ENCODE measurements at regions not wholly inside any gene's neighbourhood (a gene's known extent, or its start where the extent isn't known, plus 50 kb on each side); places are given as distances from the start of the nearest gene placed in this dataset.

DNA sequence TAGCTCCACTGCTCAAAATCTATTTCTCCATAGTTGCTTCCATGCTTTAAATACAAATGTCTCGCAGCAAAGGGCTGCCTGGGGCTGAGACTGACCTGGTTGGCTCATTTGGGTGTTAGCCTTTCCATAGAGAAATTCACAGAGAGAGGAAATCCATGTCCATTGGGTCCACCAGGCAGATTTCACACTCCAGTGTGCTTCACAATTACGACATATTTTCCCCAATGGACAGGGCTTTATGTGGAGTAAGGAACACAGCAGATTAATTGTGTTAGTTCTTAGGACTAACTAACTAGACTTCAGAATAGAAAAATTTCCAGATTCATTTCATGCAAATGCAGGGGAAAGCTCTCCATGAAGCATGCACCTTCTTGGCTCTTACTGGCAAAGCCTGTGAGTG, 180.7 kb downstream of the FBXO15 start:
- peaks cover 8% of the 10 kb centered on the region for H3K9me3 Mint-ChIP-seq (ENCODE audit: low read depth)
- TF ChIP-seq, protein P1, sequence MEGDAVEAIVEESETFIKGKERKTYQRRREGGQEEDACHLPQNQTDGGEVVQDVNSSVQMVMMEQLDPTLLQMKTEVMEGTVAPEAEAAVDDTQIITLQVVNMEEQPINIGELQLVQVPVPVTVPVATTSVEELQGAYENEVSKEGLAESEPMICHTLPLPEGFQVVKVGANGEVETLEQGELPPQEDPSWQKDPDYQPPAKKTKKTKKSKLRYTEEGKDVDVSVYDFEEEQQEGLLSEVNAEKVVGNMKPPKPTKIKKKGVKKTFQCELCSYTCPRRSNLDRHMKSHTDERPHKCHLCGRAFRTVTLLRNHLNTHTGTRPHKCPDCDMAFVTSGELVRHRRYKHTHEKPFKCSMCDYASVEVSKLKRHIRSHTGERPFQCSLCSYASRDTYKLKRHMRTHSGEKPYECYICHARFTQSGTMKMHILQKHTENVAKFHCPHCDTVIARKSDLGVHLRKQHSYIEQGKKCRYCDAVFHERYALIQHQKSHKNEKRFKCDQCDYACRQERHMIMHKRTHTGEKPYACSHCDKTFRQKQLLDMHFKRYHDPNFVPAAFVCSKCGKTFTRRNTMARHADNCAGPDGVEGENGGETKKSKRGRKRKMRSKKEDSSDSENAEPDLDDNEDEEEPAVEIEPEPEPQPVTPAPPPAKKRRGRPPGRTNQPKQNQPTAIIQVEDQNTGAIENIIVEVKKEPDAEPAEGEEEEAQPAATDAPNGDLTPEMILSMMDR (IDR thresholded peaks at IDR 0.05) = no peak
- H3K36me3 Mint-ChIP-seq (ENCODE audit: low read depth) = no peaks in the 10 kb centered on the region
- DNase-seq (ENCODE audit: low spot score) = no peak
- no peak overlapping the region for H3K4me3 Mint-ChIP-seq (ENCODE audit: unreplicated experiment)
- no peak overlapping the region for H3K27ac Mint-ChIP-seq (ENCODE audit: unreplicated experiment)
- H3K4me1 Mint-ChIP-seq (ENCODE audit: low read depth) = no peaks in the 10 kb centered on the region
- H3K27me3 Mint-ChIP-seq (ENCODE audit: low read depth) = peaks cover 4% of the 10 kb centered on the region

GRCh38 chr18:73962256-73962655, 185.4 kb downstream of the FBXO15 start:
- no peak overlapping the region for H3K4me3 Mint-ChIP-seq (ENCODE audit: unreplicated experiment)
- H3K27ac Mint-ChIP-seq (ENCODE audit: unreplicated experiment) = no peak overlapping the region
- H3K27me3 Mint-ChIP-seq (ENCODE audit: low read depth) = peaks cover 4% of the 10 kb centered on the region
- H3K36me3 Mint-ChIP-seq (ENCODE audit: low read depth) = no peaks in the 10 kb centered on the region
- DNase-seq (ENCODE audit: low spot score) = no peak
- TF ChIP-seq, protein P1 (IDR thresholded peaks at IDR 0.05) = no peak
- H3K9me3 Mint-ChIP-seq (ENCODE audit: low read depth) = peaks cover 12% of the 10 kb centered on the region
- H3K4me1 Mint-ChIP-seq (ENCODE audit: low read depth) = no peaks in the 10 kb centered on the region

DNA sequence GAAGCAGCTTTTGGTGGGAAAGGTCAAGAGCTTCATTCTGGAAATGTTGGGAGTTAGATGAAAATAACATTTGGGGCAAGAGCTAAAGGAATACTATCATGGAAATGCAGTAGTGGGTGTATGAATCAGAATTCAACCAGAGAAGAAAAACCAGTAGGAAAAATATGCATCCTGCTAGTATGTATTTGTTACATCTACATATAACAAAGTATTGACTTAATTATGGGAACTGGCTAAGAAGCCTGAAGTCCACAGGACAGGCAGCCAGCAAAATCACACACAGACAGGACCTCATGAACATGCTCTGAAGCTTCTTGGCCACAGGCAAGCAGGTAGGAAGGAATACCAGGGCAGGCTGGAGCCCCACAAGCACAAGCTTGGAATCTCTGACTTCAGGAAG, 185.8 kb downstream of the FBXO15 start:
- Mint-ChIP-seq H3K4me3 (ENCODE audit: unreplicated experiment) (no peak overlapping the region), H3K4me1 (ENCODE audit: low read depth) (no peaks in the 10 kb centered on the region), H3K27me3 (ENCODE audit: low read depth) (peaks cover 4% of the 10 kb centered on the region), H3K36me3 (ENCODE audit: low read depth) (no peaks in the 10 kb centered on the region), H3K27ac (ENCODE audit: unreplicated experiment) (no peak overlapping the region), H3K9me3 (ENCODE audit: low read depth) (peaks cover 12% of the 10 kb centered on the region)
- TF ChIP-seq, protein P1 (IDR thresholded peaks at IDR 0.05) = no peak
- DNase-seq (ENCODE audit: low spot score) = no peak

DNA sequence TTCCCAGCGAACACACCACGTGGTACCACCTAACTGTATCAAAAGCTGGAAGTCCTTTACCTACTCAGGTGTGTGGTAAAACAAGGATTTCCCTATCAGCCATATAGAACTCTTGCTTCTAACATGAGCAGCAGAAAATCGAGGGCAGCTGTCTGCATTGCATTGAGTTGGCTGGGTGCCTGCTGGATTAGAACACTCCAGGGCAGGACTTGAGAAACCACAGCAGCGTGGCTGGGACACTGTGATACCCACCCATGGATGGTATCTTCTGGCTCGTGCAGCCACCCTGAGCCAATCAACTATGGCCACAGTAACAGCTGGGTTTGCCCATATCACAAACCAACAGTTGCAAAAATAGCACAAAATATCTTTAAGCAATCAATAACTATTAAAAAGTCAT, 188.3 kb downstream of the FBXO15 start:
- Mint-ChIP-seq H3K4me1 (ENCODE audit: low read depth) (no peaks in the 10 kb centered on the region), H3K4me3 (ENCODE audit: unreplicated experiment) (no peak overlapping the region), H3K27ac (ENCODE audit: unreplicated experiment) (no peak overlapping the region), H3K27me3 (ENCODE audit: low read depth) (peaks cover 7% of the 10 kb centered on the region), H3K36me3 (ENCODE audit: low read depth) (no peaks in the 10 kb centered on the region), H3K9me3 (ENCODE audit: low read depth) (peaks cover 11% of the 10 kb centered on the region)
- TF ChIP-seq, protein P1 (IDR thresholded peaks at IDR 0.05) = no peak
- no peak for DNase-seq (ENCODE audit: low spot score)

GRCh38 chr18:73954268-73954667, 193.4 kb downstream of the FBXO15 start:
- Mint-ChIP-seq H3K36me3 (ENCODE audit: low read depth) (no peaks in the 10 kb centered on the region), H3K4me1 (ENCODE audit: low read depth) (no peaks in the 10 kb centered on the region), H3K4me3 (ENCODE audit: unreplicated experiment) (no peak overlapping the region), H3K27ac (ENCODE audit: unreplicated experiment) (no peak overlapping the region), H3K9me3 (ENCODE audit: low read depth) (peaks cover 7% of the 10 kb centered on the region), H3K27me3 (ENCODE audit: low read depth) (peaks cover 8% of the 10 kb centered on the region)
- no peak for DNase-seq (ENCODE audit: low spot score)
- TF ChIP-seq, protein P1 (IDR thresholded peaks at IDR 0.05) = no peak
